ENCODE measurements at regions not wholly inside any gene's neighbourhood (a gene's known extent, or its start where the extent isn't known, plus 50 kb on each side); places are given as distances from the start of the nearest gene placed in this dataset.

- Histone ChIP-seq H3K4me1 (ENCODE audit: insufficient read depth) (peaks cover 3% of the 10 kb centered on the region; the same call in 1 of the 2 replicates), H3K27ac (ENCODE audit: low read depth) (no peak overlapping the region), H3K4me2 (no peak overlapping the region), H3K9me2 (ENCODE audit: insufficient read depth) (no peaks in the 10 kb centered on the region), H3K27me3 (ENCODE audit: insufficient read depth) (no peaks in the 10 kb centered on the region), H3F3A (replicated peaks; ENCODE audit: low read depth) (no peaks in the 10 kb centered on the region), H3K4me3 (no peak overlapping the region), H2AFZ (no peak overlapping the region), H4K20me1 (replicated peaks; ENCODE audit: insufficient read depth) (no peaks in the 10 kb centered on the region), H3K36me3 (ENCODE audit: insufficient read depth) (no peaks in the 10 kb centered on the region), H3K79me2 (replicated peaks; ENCODE audit: insufficient read depth) (no peaks in the 10 kb centered on the region)
- Mint-ChIP-seq H3K36me3 (ENCODE audit: low read depth) (peaks cover 2% of the 10 kb centered on the region; the same call in 1 of the 3 replicates), H3K9me3 (peaks cover 2% of the 10 kb centered on the region; the same call in 2 of the 3 replicates), H3K4me1 (peaks cover 8% of the 10 kb centered on the region; the same call in 2 of the 3 replicates), H3K27me3 (ENCODE audit: insufficient read depth, low read depth, poor library complexity) (no peaks in the 10 kb centered on the region), H3K4me3 (no peak overlapping the region), H3K27ac (no peak overlapping the region)
- ATAC-seq (no peak), DNase-seq (ENCODE audit: low spot score) (no peak)
- TF ChIP-seq STAT1 (IDR thresholded peaks at IDR 0.05; ENCODE audit: unreplicated experiment): no peak
These were observed 404.5 kb downstream of the INSC start for GRCh38 chr11:15519124-15519791.

- no peaks in the 10 kb centered on the region for H4K20me1 ChIP-seq (replicated peaks; ENCODE audit: insufficient read depth)
- H3K4me2 ChIP-seq: no peak overlapping the region
- Mint-ChIP-seq H3K27ac (no peak overlapping the region), H3K27me3 (ENCODE audit: insufficient read depth, low read depth, poor library complexity) (no peaks in the 10 kb centered on the region), H3K4me1 (peaks cover 8% of the 10 kb centered on the region; the same call in 2 of the 3 replicates), H3K36me3 (ENCODE audit: low read depth) (peaks cover 2% of the 10 kb centered on the region; the same call in 1 of the 3 replicates), H3K4me3 (no peak overlapping the region), H3K9me3 (peaks cover 2% of the 10 kb centered on the region; the same call in 2 of the 3 replicates)
- no peaks in the 10 kb centered on the region for H3K79me2 ChIP-seq (replicated peaks; ENCODE audit: insufficient read depth)
- no peaks in the 10 kb centered on the region for H3F3A ChIP-seq (replicated peaks; ENCODE audit: low read depth)
- H3K27ac ChIP-seq (ENCODE audit: low read depth): no peak overlapping the region
- H2AFZ ChIP-seq: peak overlapping the region; percentile 70; the same call in 1 of the 2 replicates
- ATAC-seq (peak; percentile 43), DNase-seq (ENCODE audit: low spot score) (no peak)
- no peaks in the 10 kb centered on the region for H3K27me3 ChIP-seq (ENCODE audit: insufficient read depth)
- H3K4me3 ChIP-seq: no peak overlapping the region
- H3K9me2 ChIP-seq (ENCODE audit: insufficient read depth): no peaks in the 10 kb centered on the region
- H3K36me3 ChIP-seq (ENCODE audit: insufficient read depth): no peaks in the 10 kb centered on the region
- H3K4me1 ChIP-seq (ENCODE audit: insufficient read depth): peaks cover 3% of the 10 kb centered on the region; the same call in 1 of the 2 replicates
- TF ChIP-seq ZNF331 (CRISPR knock-in tag; IDR thresholded peaks at IDR 0.05; ENCODE audit: low read depth) (no peak), ZNF114 (CRISPR knock-in tag; IDR thresholded peaks at IDR 0.05) (no peak), ZNF462 (CRISPR knock-in tag; IDR thresholded peaks at IDR 0.05) (no peak), JUNB (IDR thresholded peaks at IDR 0.05; ENCODE audit: unreplicated experiment) (no peak), ETS1 (IDR thresholded peaks at IDR 0.05) (no peak), NANOG (IDR thresholded peaks at IDR 0.05; ENCODE audit: borderline replicate concordance) (no peak), STAT1 (IDR thresholded peaks at IDR 0.05; ENCODE audit: unreplicated experiment) (no peak), EZH2 (IDR thresholded peaks at IDR 0.05; ENCODE audit: low read depth, unreplicated experiment) (no peak), CREB1 (CRISPR knock-in tag; IDR thresholded peaks at IDR 0.05; ENCODE audit: low read depth) (no peak), POLR2AphosphoS5 (IDR thresholded peaks at IDR 0.05; ENCODE audit: low read depth) (no peak), CTCF (conservative IDR thresholded peaks at IDR 0.05; ENCODE audit: low read depth in 2 of 2) (no peak), EZH2phosphoT487 (IDR thresholded peaks at IDR 0.05; ENCODE audit: unreplicated experiment) (no peak)
These were observed 405.2 kb downstream of the INSC start for GRCh38 chr11:15519911-15520310.
